Cerebellar nuclear complex (tissue), 1 donor: ENCODE measurements at regions not wholly inside any gene's neighbourhood (a gene's known extent, or its start where the extent isn't known, plus 50 kb on each side); places are given as distances from the start of the nearest gene placed in this dataset.
"Not testable (repeated sequence)": the region's sequence is repeated elsewhere in the genome, so short reads cannot be mapped to it uniquely, and the experiment has no call there.

Experiments
- DNase-seq, 2 experiments: peaks; one replicate each; lab custom pipeline; 2025; lab: John Stamatoyannopoulos, UW

GRCh38 chr13:81148822-81149221 lies 807.9 kb upstream of the SPRY2 start:
- no peak for DNase-seq

GRCh38 chr13:81146576-81146975 lies 805.6 kb upstream of the SPRY2 start:
- DNase-seq = not testable (repeated sequence)

- no peak for DNase-seq
Measured at GRCh38 chr13:81142306-81142999, 801.5 kb upstream of the SPRY2 start.

GRCh38 chr13:81140675-81141074 lies 799.7 kb upstream of the SPRY2 start:
- no peak for DNase-seq

GRCh38 chr13:81139987-81140386 lies 799.1 kb upstream of the SPRY2 start:
- DNase-seq = no peak

- no peak for DNase-seq
Measured at GRCh38 chr13:81138353-81138980, 797.5 kb upstream of the SPRY2 start.

- DNase-seq = no peak
Measured at GRCh38 chr13:81133066-81133465, 792.1 kb upstream of the SPRY2 start.

- DNase-seq = no peak
Measured at GRCh38 chr13:81117416-81117815, 776.5 kb upstream of the SPRY2 start.

GRCh38 chr13:81116461-81117282 lies 775.7 kb upstream of the SPRY2 start:
- no peak for DNase-seq

- DNase-seq = no peak
Measured at GRCh38 chr13:81109026-81109425, 768.1 kb upstream of the SPRY2 start.

GRCh38 chr13:81106348-81106747 lies 765.4 kb upstream of the SPRY2 start:
- no peak for DNase-seq

- DNase-seq = no peak
Measured at GRCh38 chr13:81104035-81104715, 763.2 kb upstream of the SPRY2 start.

- DNase-seq = not testable (repeated sequence)
Measured at GRCh38 chr13:81102066-81102465, 761.1 kb upstream of the SPRY2 start.

- no peak for DNase-seq
Measured at GRCh38 chr13:81089371-81090157, 748.6 kb upstream of the SPRY2 start.

- no peak for DNase-seq
Measured at GRCh38 chr13:81080911-81081454, 740.1 kb upstream of the SPRY2 start.

- DNase-seq = no peak
Measured at GRCh38 chr13:81078048-81078447, 737.1 kb upstream of the SPRY2 start.

GRCh38 chr13:81069822-81070221 lies 728.9 kb upstream of the SPRY2 start:
- DNase-seq = not testable (repeated sequence)

GRCh38 chr13:81058916-81059290 lies 718.0 kb upstream of the SPRY2 start:
- DNase-seq = no peak

GRCh38 chr13:81058211-81058915 lies 717.4 kb upstream of the SPRY2 start:
- DNase-seq = no peak

- no peak for DNase-seq
Measured at GRCh38 chr13:81051873-81052272, 710.9 kb upstream of the SPRY2 start.

GRCh38 chr13:81048026-81048461 lies 707.1 kb upstream of the SPRY2 start:
- peak in 1 of 2 experiments; percentile 17 for DNase-seq
